Esophagus squamous epithelium (tissue), 5 donors: ENCODE measurements at regions not wholly inside any gene's neighbourhood (a gene's known extent, or its start where the extent isn't known, plus 50 kb on each side); places are given as distances from the start of the nearest gene placed in this dataset.

Experiments
- DNase-seq: peaks from one replicate; lab custom pipeline; 2025; lab: John Stamatoyannopoulos, UW
- H3K27ac ChIP-seq, 4 donors: fragments of 200-600 bp; sonication (generic); one replicate each; pipeline ENCODE4 v1.5.1; 2016 to 2019; ENCODE audit warnings: mild to moderate bottlenecking in 1 of 4
- H3K27me3 ChIP-seq, 4 donors: fragments of 200-600 bp; sonication (generic); 1 replicate in 3 of 4; 2 replicates in 1 of 4; pipeline versions ENCODE4 v1.5.1 to v1.6.0; 2017 to 2021; ENCODE audit warnings: antibody characterized with exemption in 1 of 4
- H3K36me3 ChIP-seq, 3 donors: fragments of 200-600 bp; sonication (generic); one replicate each; pipeline ENCODE4 v1.5.1; 2016 to 2019
- H3K4me1 ChIP-seq, 3 donors: fragments of 200-600 bp; sonication (generic); one replicate each; pipeline ENCODE4 v1.5.1; 2017 to 2019
- H3K4me3 ChIP-seq, 4 donors: fragments of 200-600 bp; sonication (generic); 1 replicate in 3 of 4; 2 replicates in 1 of 4; pipeline ENCODE4 v1.5.1; 2016 to 2019; ENCODE audit warnings: mild to moderate bottlenecking in 2 of 4, moderate library complexity in 1 of 4
- H3K9me3 ChIP-seq, 3 donors: fragments of 200-600 bp; sonication (generic); one replicate each; pipeline ENCODE4 v1.5.1; 2016 to 2019
- POLR2A ChIP-seq, 4 donors: fragments of 450-650 bp; IDR thresholded peaks; one replicate each; pipeline ENCODE4 v1.6.1; 2017; ENCODE audit warnings: antibody characterized with exemption in 4 of 4, mild to moderate bottlenecking in 4 of 4, moderate library complexity in 3 of 4
- WGBS, 2 donors: methylation state at CpG; one replicate each; pipeline ENCODE4 v1.1.5; 2018; 5-methylcytosine and 5-hydroxymethylcytosine counted together
- intact Hi-C: fragments of 100-400 bp; cut with DNase I; formaldehyde crosslinking; loops from one replicate; pipeline ENCODE4 v1.15.0; 2022
- TF ChIP-seq, protein P1 (sequence below), 6 experiments: fragments of 450-650 bp in 4 of 6; fragments of 200-600 bp in 2 of 6; sonication (generic) in 2 of 6; IDR thresholded peaks; one replicate each; pipeline ENCODE4 v1.5.1; 2016 to 2019; ENCODE audit warnings: antibody characterized with exemption in 6 of 6, mild to moderate bottlenecking in 4 of 6, moderate library complexity in 4 of 6
- donor health status: DM: yes; HTN: yes; CAD: no.

DNA sequence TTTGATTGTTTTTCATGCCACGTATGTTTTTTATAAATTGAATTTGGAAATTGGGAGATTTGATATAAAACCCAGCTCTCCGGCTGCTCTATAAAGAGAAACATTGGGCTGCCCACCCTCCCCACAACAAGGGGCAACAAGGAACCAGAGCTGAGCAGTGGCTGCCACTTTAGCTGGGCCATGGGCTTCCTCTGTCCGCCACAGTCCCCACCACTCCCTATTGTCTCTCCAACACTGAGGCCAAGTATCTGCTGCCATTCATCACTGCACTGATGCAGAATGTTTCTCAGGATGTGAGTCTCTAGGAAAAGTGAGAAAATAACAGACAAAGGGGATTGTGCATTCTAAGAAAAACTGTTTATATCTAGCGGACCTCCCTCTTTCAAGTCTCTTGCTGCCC lies 106.8 kb downstream of the LITAF start:
- intact Hi-C loops, result no loop called here
- peaks cover 0 to 1% (median 0%) of the 10 kb centered on the region in 3 donors for H3K4me1 ChIP-seq
- WGBS, 2 donors, result 91 to 93% methylated on average over 4 of the region's 4 CpGs

GRCh38 chr16:11480634-11481033 lies 106.1 kb downstream of the LITAF start:
- TF ChIP-seq, protein P1, sequence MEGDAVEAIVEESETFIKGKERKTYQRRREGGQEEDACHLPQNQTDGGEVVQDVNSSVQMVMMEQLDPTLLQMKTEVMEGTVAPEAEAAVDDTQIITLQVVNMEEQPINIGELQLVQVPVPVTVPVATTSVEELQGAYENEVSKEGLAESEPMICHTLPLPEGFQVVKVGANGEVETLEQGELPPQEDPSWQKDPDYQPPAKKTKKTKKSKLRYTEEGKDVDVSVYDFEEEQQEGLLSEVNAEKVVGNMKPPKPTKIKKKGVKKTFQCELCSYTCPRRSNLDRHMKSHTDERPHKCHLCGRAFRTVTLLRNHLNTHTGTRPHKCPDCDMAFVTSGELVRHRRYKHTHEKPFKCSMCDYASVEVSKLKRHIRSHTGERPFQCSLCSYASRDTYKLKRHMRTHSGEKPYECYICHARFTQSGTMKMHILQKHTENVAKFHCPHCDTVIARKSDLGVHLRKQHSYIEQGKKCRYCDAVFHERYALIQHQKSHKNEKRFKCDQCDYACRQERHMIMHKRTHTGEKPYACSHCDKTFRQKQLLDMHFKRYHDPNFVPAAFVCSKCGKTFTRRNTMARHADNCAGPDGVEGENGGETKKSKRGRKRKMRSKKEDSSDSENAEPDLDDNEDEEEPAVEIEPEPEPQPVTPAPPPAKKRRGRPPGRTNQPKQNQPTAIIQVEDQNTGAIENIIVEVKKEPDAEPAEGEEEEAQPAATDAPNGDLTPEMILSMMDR (IDR thresholded peaks at IDR 0.05), result no peak
- TF ChIP-seq POLR2A (IDR thresholded peaks at IDR 0.05), result no peak
- no peak overlapping the region for H3K4me3 ChIP-seq
- no peaks in the 10 kb centered on the region for H3K27me3 ChIP-seq
- peaks cover 0 to 5% (median 0%) of the 10 kb centered on the region in 3 donors for H3K9me3 ChIP-seq
- no peak overlapping the region for H3K27ac ChIP-seq
- 93 to 95% methylated on average over 5 of the region's 5 CpGs for WGBS, 2 donors
- intact Hi-C loops, result no loop called here
- H3K4me1 ChIP-seq, result no peaks in the 10 kb centered on the region
- no peak for DNase-seq
- H3K36me3 ChIP-seq, result no peaks in the 10 kb centered on the region

More for the DNA sequence above, 106.8 kb downstream of the LITAF start:
- no peak for DNase-seq
- no peaks in the 10 kb centered on the region for H3K36me3 ChIP-seq
- no peaks in the 10 kb centered on the region for H3K27me3 ChIP-seq
- H3K27ac ChIP-seq, result no peak overlapping the region
- H3K9me3 ChIP-seq, result peaks cover 0 to 5% (median 0%) of the 10 kb centered on the region in 3 donors
- no peak overlapping the region for H3K4me3 ChIP-seq
- TF ChIP-seq, protein P1 (IDR thresholded peaks at IDR 0.05), result no peak
- TF ChIP-seq POLR2A (IDR thresholded peaks at IDR 0.05), result no peak

GRCh38 chr16:11481987-11482386 lies 104.7 kb downstream of the LITAF start:
- no peak overlapping the region for H3K4me3 ChIP-seq
- peaks cover 0 to 5% (median 0%) of the 10 kb centered on the region in 3 donors for H3K9me3 ChIP-seq
- no peaks in the 10 kb centered on the region for H3K4me1 ChIP-seq
- DNase-seq, result no peak
- no peaks in the 10 kb centered on the region for H3K27me3 ChIP-seq
- 51 to 54% methylated on average over 4 of the region's 4 CpGs for WGBS, 2 donors
- no peak overlapping the region for H3K27ac ChIP-seq
- H3K36me3 ChIP-seq, result no peaks in the 10 kb centered on the region
- intact Hi-C loops, result no loop called here
- no peak for TF ChIP-seq POLR2A (IDR thresholded peaks at IDR 0.05)

GRCh38 chr16:11482946-11483748 lies 103.6 kb downstream of the LITAF start:
- H3K9me3 ChIP-seq, result peaks cover 0 to 5% (median 0%) of the 10 kb centered on the region in 3 donors
- H3K27me3 ChIP-seq, result no peaks in the 10 kb centered on the region
- WGBS, 2 donors, result 78 to 84% methylated on average over 6 of the region's 6 CpGs
- no peak overlapping the region for H3K27ac ChIP-seq
- TF ChIP-seq POLR2A (IDR thresholded peaks at IDR 0.05), result no peak
- TF ChIP-seq, protein P1 (IDR thresholded peaks at IDR 0.05), result no peak
- H3K4me1 ChIP-seq, result no peaks in the 10 kb centered on the region
- no peak overlapping the region for H3K4me3 ChIP-seq
- intact Hi-C loops, result no loop called here
- no peaks in the 10 kb centered on the region for H3K36me3 ChIP-seq
- no peak for DNase-seq

- intact Hi-C loops, result no loop called here
- Histone ChIP-seq H3K4me3 (no peak overlapping the region), H3K9me3 (peaks cover 0 to 5% (median 0%) of the 10 kb centered on the region in 3 donors), H3K27ac (no peak overlapping the region), H3K27me3 (no peaks in the 10 kb centered on the region), H3K4me1 (peaks cover 0 to 9% (median 0%) of the 10 kb centered on the region in 3 donors), H3K36me3 (no peaks in the 10 kb centered on the region)
- no peak for DNase-seq
- 66 to 83% methylated on average over 4 to 6 of the region's 8 CpGs for WGBS, 2 donors
- no peak for TF ChIP-seq POLR2A (IDR thresholded peaks at IDR 0.05)
- TF ChIP-seq, protein P1 (IDR thresholded peaks at IDR 0.05), result no peak
Observed at GRCh38 chr16:11484691-11485258, 101.9 kb downstream of the LITAF start.
